Nephron progenitor cell (in vitro differentiated cells): ENCODE measurements at regions not wholly inside any gene's neighbourhood (a gene's known extent, or its start where the extent isn't known, plus 50 kb on each side); places are given as distances from the start of the nearest gene placed in this dataset.

Experiments used
- DNase-seq: peaks from one replicate; pipeline ENCODE4 v3.0.0; 2021
- H3K27ac Mint-ChIP-seq: 2 replicates; pipeline ENCODE4 v1.8.0; 2021; ENCODE audit warnings: mild to moderate bottlenecking, moderate library complexity, mixed read lengths
- H3K27me3 Mint-ChIP-seq: 2 replicates; pipeline ENCODE4 v1.8.0; 2021; ENCODE audit warnings: mild to moderate bottlenecking, low read depth, mixed read lengths; ENCODE audit not compliant: poor library complexity
- H3K36me3 Mint-ChIP-seq: 2 replicates; pipeline ENCODE4 v1.8.0; 2021; ENCODE audit warnings: low read depth, mixed read lengths
- H3K4me1 Mint-ChIP-seq: 2 replicates; pipeline ENCODE4 v1.8.0; 2021; ENCODE audit warnings: mixed read lengths
- H3K4me3 Mint-ChIP-seq: 2 replicates; pipeline ENCODE4 v1.8.0; 2021; ENCODE audit warnings: mild to moderate bottlenecking, moderate library complexity, mixed read lengths
- H3K9me3 Mint-ChIP-seq: 2 replicates; pipeline ENCODE4 v1.8.0; 2021; ENCODE audit warnings: mild to moderate bottlenecking, moderate library complexity, mixed read lengths
- CTCF ChIP-seq: fragments of 200-600 bp; sonication (generic); IDR thresholded peaks from 2 replicates; pipeline ENCODE4 v1.5.0; 2021; ENCODE audit warnings: antibody characterized with exemption

DNA sequence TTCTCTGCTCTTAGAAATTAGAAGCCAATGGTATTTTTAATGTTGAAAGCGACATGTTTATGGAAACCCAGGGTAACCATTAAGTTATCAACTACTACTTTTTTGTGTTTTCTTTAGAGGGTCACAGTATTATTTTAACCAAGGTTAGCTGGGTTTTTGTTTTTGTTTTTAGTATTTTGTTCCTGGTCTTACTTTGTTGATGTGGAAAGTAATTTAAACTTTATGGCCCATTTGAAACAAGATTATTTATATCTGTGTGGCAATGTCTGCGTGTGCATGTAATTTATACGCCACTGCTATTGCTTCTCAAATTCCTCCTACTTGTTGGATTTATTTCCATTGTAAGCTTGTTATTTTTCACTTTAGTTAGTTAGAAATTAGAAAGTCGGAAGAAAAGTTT is 722.1 kb upstream of the NR2F2 start:
- Mint-ChIP-seq H3K9me3 (peaks cover 2% of the 10 kb centered on the region), H3K4me1 (peaks cover 80% of the 10 kb centered on the region), H3K27ac (peak overlapping the region; percentile 77), H3K4me3 (no peak overlapping the region), H3K36me3 (no peaks in the 10 kb centered on the region), H3K27me3 (no peaks in the 10 kb centered on the region)
- TF ChIP-seq CTCF: no peak
- DNase-seq: no peak

GRCh38 chr15:95609096-95609495 is 721.4 kb upstream of the NR2F2 start:
- Mint-ChIP-seq H3K4me1 (peaks cover 78% of the 10 kb centered on the region), H3K9me3 (no peaks in the 10 kb centered on the region), H3K27me3 (no peaks in the 10 kb centered on the region), H3K27ac (peak overlapping the region; percentile 77), H3K4me3 (no peak overlapping the region), H3K36me3 (no peaks in the 10 kb centered on the region)
- TF ChIP-seq CTCF: no peak
- DNase-seq: no peak

DNA sequence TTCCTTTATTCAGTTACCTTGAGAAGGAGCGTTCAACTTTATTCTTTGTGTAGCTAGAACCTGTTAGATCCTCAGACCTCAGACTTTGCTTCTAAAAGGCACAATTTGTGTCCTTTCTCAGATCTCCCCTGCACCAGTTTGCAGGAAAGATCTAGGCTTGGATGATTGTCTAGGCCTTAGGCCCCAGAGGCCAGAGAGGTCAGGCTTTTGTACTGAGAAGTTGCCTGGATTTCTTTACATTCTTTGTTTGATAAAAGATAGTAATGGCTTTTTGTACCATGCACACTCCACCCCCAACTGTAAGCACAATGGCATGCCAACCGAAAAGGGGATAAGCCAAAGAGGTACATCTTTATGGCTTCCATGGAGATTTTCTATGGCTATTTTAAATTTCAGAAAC is 719.6 kb upstream of the NR2F2 start:
- H3K9me3 Mint-ChIP-seq: no peaks in the 10 kb centered on the region
- H3K4me3 Mint-ChIP-seq: no peak overlapping the region
- no peak for DNase-seq
- H3K4me1 Mint-ChIP-seq: peaks cover 72% of the 10 kb centered on the region
- peak overlapping the region; percentile 95 for H3K27ac Mint-ChIP-seq
- no peaks in the 10 kb centered on the region for H3K36me3 Mint-ChIP-seq
- no peaks in the 10 kb centered on the region for H3K27me3 Mint-ChIP-seq
- TF ChIP-seq CTCF: no peak

DNA sequence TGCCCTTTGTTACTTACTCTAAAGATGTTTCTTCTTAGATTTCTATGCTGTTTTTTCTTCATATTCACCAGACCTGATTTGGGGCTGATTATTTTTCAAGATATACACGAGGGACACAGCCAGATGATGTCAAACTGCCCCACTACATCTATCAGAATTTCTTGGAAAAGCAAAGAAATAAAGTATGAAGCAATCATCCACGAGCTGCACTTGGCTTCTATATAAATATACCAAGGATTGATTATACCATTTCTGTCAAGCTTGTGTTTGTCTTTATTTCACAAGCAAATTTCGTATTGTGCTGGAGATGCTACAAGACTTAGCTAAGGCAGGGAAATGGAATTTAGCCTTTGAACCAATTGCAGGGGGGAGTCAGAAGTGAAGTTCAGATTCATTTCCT is 715.1 kb upstream of the NR2F2 start:
- H3K36me3 Mint-ChIP-seq: peaks cover 11% of the 10 kb centered on the region
- no peaks in the 10 kb centered on the region for H3K27me3 Mint-ChIP-seq
- no peak for DNase-seq
- no peak overlapping the region for H3K27ac Mint-ChIP-seq
- no peak overlapping the region for H3K4me3 Mint-ChIP-seq
- H3K4me1 Mint-ChIP-seq: peaks cover 52% of the 10 kb centered on the region
- no peak for TF ChIP-seq CTCF
- H3K9me3 Mint-ChIP-seq: peaks cover 19% of the 10 kb centered on the region

- Mint-ChIP-seq H3K4me3 (no peak overlapping the region), H3K36me3 (peaks cover 14% of the 10 kb centered on the region)
- TF ChIP-seq CTCF: no peak
Observed at GRCh38 chr15:95616306-95616705, 714.2 kb upstream of the NR2F2 start.

GRCh38 chr15:95620934-95621579 is 709.4 kb upstream of the NR2F2 start:
- DNase-seq: no peak
- peaks cover 52% of the 10 kb centered on the region for H3K9me3 Mint-ChIP-seq
- peaks cover 39% of the 10 kb centered on the region for H3K4me1 Mint-ChIP-seq
- H3K36me3 Mint-ChIP-seq: peaks cover 36% of the 10 kb centered on the region
- H3K27me3 Mint-ChIP-seq: peaks cover 4% of the 10 kb centered on the region
- TF ChIP-seq CTCF: no peak
- no peak overlapping the region for H3K27ac Mint-ChIP-seq
- H3K4me3 Mint-ChIP-seq: no peak overlapping the region

More at GRCh38 chr15:95616306-95616705, 714.2 kb upstream of the NR2F2 start:
- Mint-ChIP-seq H3K27ac (no peak overlapping the region), H3K9me3 (peaks cover 27% of the 10 kb centered on the region), H3K4me1 (peaks cover 48% of the 10 kb centered on the region), H3K27me3 (no peaks in the 10 kb centered on the region)
- no peak for DNase-seq
